SJCRH30 (cell line): ENCODE measurements at regions not wholly inside any gene's neighbourhood (a gene's known extent, or its start where the extent isn't known, plus 50 kb on each side); places are given as distances from the start of the nearest gene placed in this dataset.
A peak's percentile ranks its signal among the peaks of the same experiment; 100 is the strongest.

Source experiments
- DNase-seq, 2 experiments: peaks; one replicate each; pipeline ENCODE4 v3.0.0-alpha.2; 2015 to 2020
- H3K27ac ChIP-seq: fragments of 250-450 bp; sonication (Bioruptor Pico); 2 replicates; pipeline ENCODE4 v1.5.1; 2020; ENCODE audit warnings: mild to moderate bottlenecking, moderate library complexity
- H3K27me3 ChIP-seq: fragments of 250-450 bp; sonication (Bioruptor Pico); 2 replicates; pipeline ENCODE4 v1.5.1; 2020; ENCODE audit warnings: mild to moderate bottlenecking, moderate library complexity
- H3K36me3 ChIP-seq: fragments of 250-450 bp; sonication (Bioruptor Pico); 2 replicates; pipeline ENCODE4 v1.5.1; 2020; ENCODE audit warnings: mild to moderate bottlenecking, moderate library complexity
- H3K4me1 ChIP-seq: fragments of 250-450 bp; sonication (Bioruptor Pico); 2 replicates; pipeline ENCODE4 v1.5.1; 2020; ENCODE audit warnings: mild to moderate bottlenecking, moderate library complexity
- H3K4me3 ChIP-seq: fragments of 250-450 bp; sonication (Bioruptor Pico); 2 replicates; pipeline ENCODE4 v1.5.1; 2020; ENCODE audit warnings: mild to moderate bottlenecking, moderate library complexity
- H3K9me3 ChIP-seq: fragments of 250-450 bp; sonication (Bioruptor Pico); replicated peaks from 2 replicates; pipeline ENCODE4 v1.5.1; 2020; ENCODE audit warnings: mild to moderate bottlenecking, moderate library complexity

DNA sequence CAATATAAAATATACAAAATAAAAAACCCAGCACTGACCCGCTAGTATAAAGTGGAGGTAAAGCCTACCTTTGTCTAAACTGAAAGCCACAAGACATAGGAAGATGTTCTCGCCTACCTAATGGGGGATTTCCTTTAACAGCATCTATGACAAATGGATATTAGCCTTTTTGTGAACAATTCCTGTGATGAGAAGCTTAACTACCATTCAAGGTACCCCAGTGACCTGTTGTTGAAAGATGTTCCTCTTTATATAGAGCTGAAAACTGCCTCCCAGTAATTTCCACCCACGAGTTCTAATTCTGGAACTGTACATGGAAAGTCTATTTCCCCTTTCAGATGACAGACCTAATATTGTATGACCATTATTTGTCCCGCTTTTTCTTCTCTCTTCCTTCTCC lies 109.8 kb upstream of the RASGRP1 start:
- no peak overlapping the region for H3K27ac ChIP-seq
- H3K4me1 ChIP-seq: no peaks in the 10 kb centered on the region
- H3K36me3 ChIP-seq: no peaks in the 10 kb centered on the region
- DNase-seq: no peak
- no peak overlapping the region for H3K4me3 ChIP-seq
- peaks cover 5% of the 10 kb centered on the region; the same call in 1 of the 2 replicates for H3K27me3 ChIP-seq
- H3K9me3 ChIP-seq: no peaks in the 10 kb centered on the region

DNA sequence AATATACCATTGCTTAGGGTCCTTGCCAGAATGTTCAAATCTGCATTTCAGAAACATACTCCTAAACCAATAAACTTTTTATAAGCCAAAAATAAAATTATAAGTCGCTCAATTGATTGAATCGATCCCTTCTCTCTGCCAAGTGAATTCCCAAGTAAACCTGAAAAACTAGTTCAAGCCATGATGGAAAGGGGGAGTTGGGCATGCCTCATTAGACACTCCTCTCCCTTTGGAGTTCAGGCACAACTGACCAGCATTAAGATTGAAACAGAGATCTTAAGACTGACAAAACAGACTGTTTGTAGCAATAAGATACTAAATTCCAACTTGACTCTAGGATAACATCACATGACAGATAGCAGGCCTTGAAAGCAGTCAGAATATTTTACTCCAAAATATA lies 113.7 kb upstream of the RASGRP1 start:
- H3K27ac ChIP-seq: no peak overlapping the region
- H3K4me3 ChIP-seq: no peak overlapping the region
- H3K4me1 ChIP-seq: no peaks in the 10 kb centered on the region
- no peaks in the 10 kb centered on the region for H3K36me3 ChIP-seq
- DNase-seq: no peak
- H3K27me3 ChIP-seq: peaks cover 5% of the 10 kb centered on the region; the same call in 1 of the 2 replicates
- no peaks in the 10 kb centered on the region for H3K9me3 ChIP-seq

DNA sequence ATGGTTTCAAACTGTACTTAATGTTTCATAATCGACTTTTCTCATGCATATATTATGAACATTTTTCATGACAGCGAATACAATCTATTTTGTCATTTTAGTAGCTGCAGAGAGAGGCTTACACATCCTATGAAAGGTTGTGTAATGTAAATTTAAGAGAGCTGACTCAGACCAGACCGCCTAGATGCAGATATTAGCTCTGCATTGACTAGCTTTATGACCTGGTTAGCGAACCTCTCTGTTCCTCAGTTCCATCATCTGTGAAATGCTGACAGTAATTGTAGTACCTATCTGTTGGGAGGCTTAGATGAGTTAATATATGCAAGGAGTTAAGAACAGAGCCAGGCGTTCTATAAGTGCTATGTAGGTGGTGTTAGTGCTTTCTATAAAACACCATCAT lies 116.2 kb upstream of the RASGRP1 start:
- H3K36me3 ChIP-seq: no peaks in the 10 kb centered on the region
- no peak overlapping the region for H3K27ac ChIP-seq
- H3K4me1 ChIP-seq: no peaks in the 10 kb centered on the region
- no peaks in the 10 kb centered on the region; the same call in 1 of the 2 replicates for H3K27me3 ChIP-seq
- H3K9me3 ChIP-seq: no peaks in the 10 kb centered on the region
- DNase-seq: no peak
- no peak overlapping the region for H3K4me3 ChIP-seq

DNA sequence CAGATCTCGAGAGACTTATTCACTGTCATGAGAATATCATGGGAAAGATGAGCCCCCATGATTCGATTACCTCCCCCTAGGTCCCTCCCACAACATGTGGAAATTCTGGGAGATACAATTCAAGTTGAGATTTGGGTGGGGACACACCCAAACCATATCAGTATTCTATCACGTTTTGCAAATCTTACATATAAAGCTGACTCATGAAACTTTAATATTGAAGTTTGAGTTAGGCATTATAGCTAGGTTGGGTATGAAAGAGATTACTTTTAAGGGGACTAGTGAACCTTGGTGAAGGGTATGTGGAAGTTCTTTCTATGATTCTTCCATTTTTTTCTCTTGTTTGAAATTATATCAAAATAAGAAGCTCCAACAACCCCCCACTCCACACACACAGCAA lies 117.7 kb upstream of the RASGRP1 start:
- no peak overlapping the region for H3K27ac ChIP-seq
- H3K4me1 ChIP-seq: no peaks in the 10 kb centered on the region
- H3K4me3 ChIP-seq: no peak overlapping the region
- H3K36me3 ChIP-seq: no peaks in the 10 kb centered on the region
- no peaks in the 10 kb centered on the region for H3K9me3 ChIP-seq
- no peak for DNase-seq
- peaks cover 3% of the 10 kb centered on the region; the same call in 1 of the 2 replicates for H3K27me3 ChIP-seq

DNA sequence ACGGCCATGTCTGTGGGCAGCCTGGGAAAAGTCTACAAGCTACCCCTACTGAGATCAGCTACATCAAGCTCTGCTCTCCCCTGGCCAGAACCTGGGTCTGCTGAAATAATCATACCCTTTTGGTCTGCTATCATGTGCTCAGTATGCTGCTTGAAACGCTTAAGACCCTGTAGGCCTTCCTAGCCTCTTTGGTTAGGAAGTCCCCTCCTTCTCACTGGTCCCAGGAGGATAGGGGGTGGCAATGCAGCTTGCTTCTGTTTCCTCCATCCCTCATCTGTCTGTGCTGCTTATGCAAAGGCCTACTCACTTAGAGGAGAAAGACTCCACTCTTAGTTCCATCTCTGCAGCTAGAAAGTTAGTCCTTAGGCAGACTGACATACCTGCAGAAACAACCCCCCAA lies 118.2 kb upstream of the RASGRP1 start:
- Histone ChIP-seq H3K27ac (no peak overlapping the region), H3K4me3 (no peak overlapping the region), H3K4me1 (no peaks in the 10 kb centered on the region), H3K27me3 (peaks cover 3% of the 10 kb centered on the region; the same call in 1 of the 2 replicates), H3K36me3 (no peaks in the 10 kb centered on the region), H3K9me3 (no peaks in the 10 kb centered on the region)
- DNase-seq: no peak

DNA sequence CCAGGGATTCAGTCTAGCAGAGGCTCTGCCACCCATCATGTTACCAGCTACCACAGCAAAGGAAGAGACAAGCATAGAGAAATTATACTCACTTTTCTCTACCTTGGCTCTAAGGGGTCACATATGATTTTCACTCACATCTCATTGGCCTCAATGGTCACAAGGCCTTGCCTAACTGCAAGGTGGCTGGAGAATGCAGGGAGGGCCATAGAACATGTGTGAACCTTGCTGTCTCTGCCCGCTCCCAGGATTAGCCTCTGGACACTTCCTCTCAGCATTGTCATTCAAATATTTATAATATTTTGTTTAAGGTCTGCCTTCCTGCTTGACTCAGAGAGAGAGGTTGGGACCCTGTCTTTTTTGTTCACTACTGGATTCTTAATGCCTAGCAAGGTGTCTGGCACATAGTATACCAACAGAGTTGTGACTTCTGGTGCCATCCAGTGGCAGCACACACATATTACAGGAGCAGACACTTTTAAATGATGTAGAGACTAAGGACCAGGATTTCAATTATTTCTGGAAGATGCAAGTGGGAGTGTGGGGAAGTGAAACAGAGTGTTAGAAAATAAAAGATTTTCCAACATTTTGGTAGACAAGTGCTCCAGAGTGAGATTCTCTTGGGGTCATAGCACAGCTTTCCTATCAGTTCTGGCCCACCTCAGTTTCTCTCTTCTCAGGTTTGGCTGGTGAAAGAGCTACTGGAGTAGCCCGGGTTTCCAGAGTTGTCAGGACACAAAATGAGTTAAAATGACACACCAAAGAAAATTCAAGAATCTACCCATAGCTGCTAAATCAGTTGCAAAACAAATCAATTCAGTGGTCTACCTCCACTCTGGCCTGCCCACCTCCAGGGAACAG lies 119.0 kb upstream of the RASGRP1 start:
- Histone ChIP-seq H3K9me3 (no peaks in the 10 kb centered on the region), H3K4me1 (no peaks in the 10 kb centered on the region), H3K27ac (no peak overlapping the region), H3K36me3 (no peaks in the 10 kb centered on the region), H3K27me3 (peaks cover 3% of the 10 kb centered on the region; the same call in 1 of the 2 replicates), H3K4me3 (no peak overlapping the region)
- peak; percentile 38 to 74 for DNase-seq

DNA sequence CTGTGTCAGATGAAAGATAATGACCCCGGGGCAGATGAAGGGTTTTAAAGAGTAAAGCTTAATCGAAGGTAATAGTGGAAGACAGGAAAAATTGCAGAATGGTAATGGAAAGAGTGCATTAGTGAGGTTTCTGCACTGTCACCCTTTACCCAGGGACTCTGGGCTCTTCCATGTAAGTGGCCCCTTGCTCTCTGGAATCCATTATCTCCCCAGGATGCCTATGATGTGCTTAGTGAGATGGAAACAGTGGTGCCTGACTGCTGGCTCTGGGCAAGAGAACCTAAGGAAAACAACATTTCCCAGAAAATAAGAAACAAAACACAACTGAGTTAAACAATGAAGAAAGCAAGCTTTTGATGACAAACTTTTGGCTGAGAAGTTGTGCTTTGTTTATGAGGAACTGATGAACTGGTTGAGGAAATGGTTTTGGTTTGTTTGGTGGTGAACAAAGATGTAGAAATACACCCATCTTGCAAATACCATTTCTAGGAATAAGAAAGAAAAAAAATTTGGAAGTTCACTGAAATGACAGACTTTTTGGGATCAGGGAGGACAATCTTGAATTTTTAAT lies 119.9 kb upstream of the RASGRP1 start:
- no peaks in the 10 kb centered on the region for H3K9me3 ChIP-seq
- H3K27me3 ChIP-seq: peaks cover 3% of the 10 kb centered on the region; the same call in 1 of the 2 replicates
- H3K4me3 ChIP-seq: no peak overlapping the region
- DNase-seq: no peak
- H3K36me3 ChIP-seq: no peaks in the 10 kb centered on the region
- H3K4me1 ChIP-seq: no peaks in the 10 kb centered on the region
- no peak overlapping the region for H3K27ac ChIP-seq

DNA sequence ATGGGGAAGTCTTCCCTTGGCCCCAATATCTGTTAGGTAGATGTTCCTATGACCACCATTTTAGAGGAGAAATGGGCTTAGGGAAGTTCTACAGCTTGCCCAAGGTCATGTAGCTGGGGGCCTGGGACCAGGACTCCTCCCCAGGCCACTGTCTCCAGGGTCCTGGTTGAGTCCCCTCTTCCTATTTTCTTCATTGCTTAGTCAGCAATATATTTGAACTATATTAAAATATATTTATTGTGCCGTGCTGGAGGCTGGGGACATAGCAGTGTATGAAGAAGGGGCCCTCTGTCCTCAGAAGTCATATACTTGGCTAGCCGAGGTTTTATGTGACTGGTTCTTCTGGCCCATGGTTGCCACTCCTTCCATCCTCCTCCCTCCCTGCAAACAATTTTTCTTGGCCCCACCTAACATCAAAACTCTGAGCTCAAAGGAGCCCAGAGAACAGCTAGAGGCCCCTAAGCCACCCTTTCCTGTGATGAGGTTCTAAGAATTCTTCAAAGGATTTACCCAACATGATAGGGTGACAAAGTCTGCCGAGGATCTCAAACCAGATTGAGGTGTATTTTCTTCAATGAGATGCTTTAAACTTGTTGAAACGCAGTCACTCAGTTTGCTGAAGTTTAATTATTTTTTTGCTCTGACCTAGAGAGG lies 121.2 kb upstream of the RASGRP1 start:
- Histone ChIP-seq H3K4me3 (no peak overlapping the region), H3K36me3 (no peaks in the 10 kb centered on the region), H3K27me3 (peaks cover 3% of the 10 kb centered on the region; the same call in 1 of the 2 replicates), H3K27ac (no peak overlapping the region), H3K4me1 (no peaks in the 10 kb centered on the region), H3K9me3 (no peaks in the 10 kb centered on the region)
- DNase-seq: no peak

DNA sequence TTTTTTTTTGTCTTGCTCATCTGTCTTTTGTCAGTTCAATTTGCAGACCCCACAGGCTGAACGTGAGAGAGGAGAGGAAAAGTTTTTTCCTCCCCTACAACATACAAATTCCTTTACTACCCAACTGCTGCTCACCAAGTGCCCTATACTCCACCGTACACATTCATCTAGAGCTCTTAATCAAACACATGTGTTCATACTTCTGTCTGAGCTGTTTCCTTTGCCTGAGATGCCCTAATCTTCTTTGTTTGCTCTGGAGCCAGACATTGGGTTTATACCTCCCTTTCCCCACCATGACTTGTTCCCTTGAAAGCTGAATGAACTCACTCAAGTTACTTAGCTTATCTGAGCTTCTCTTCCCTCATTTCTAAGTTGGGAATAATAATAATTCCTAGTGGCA lies 122.7 kb upstream of the RASGRP1 start:
- DNase-seq: no peak

DNA sequence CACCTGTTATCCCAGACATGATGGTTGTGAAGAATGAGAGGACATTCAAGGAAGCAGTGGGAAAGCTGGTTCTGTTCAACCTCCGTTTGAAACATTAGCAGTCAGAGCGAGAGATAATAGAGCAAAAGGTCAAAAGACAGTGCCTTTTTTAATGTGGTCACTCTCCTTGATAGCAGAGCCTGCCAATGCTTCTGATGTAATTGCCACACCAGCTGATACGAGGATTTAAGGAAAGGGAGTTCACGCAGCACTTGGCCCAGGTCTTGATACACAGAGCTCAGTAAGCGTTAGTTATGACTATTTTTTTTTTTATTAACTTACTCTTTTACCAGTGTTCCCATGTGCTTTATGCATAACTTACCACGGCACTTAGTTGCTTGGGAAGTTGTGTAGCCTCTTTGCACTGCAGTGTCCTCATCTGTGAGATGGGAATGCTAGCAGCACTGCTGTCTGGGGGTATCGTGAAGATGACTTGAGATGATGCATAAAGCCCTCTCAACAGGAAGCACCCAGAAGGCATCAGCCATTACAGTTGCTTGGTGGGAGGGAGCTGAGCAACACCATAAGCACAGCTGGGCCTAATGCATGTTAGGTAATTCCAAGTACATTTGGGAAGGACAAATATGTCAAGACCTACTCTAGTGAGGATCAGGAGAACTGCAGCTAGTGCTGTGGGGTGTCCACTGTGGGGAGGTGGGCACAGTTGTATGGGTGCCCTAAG lies 123.3 kb upstream of the RASGRP1 start:
- Histone ChIP-seq H3K36me3 (no peaks in the 10 kb centered on the region), H3K27me3 (0 out of 2 replicates have a peak, but pooled peaks cover 3% of the 10 kb centered on the region), H3K4me1 (no peaks in the 10 kb centered on the region), H3K27ac (no peak overlapping the region), H3K9me3 (no peaks in the 10 kb centered on the region), H3K4me3 (no peak overlapping the region)
- no peak for DNase-seq

More for the DNA sequence above, 122.7 kb upstream of the RASGRP1 start:
- H3K36me3 ChIP-seq: no peaks in the 10 kb centered on the region
- no peak overlapping the region for H3K4me3 ChIP-seq
- no peaks in the 10 kb centered on the region for H3K4me1 ChIP-seq
- no peaks in the 10 kb centered on the region for H3K9me3 ChIP-seq
- no peak overlapping the region for H3K27ac ChIP-seq
- 0 out of 2 replicates have a peak, but pooled peaks cover 3% of the 10 kb centered on the region for H3K27me3 ChIP-seq

DNA sequence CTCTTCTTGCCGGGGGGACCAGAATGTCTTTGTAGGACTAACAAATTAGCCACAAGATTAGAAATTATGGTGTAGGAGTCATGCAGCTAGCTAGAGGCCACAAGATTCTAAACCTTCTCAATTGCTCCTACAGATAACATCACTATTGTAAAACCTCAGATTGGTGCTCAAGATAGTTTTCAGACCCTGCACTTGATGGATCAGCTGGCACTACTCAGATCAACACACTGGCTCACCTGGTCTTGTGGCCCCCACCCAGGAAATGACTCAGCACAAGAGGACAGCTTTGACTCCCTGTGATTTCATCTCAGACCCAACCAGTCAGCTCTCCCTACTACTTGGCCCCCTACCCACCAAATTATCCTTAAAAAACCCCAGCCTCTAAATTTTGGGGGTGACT lies 124.1 kb upstream of the RASGRP1 start:
- H3K9me3 ChIP-seq: no peaks in the 10 kb centered on the region
- DNase-seq: no peak
- no peaks in the 10 kb centered on the region for H3K36me3 ChIP-seq
- H3K27ac ChIP-seq: no peak overlapping the region
- no peak overlapping the region for H3K4me3 ChIP-seq
- H3K27me3 ChIP-seq: 0 out of 2 replicates have a peak, but pooled peaks cover 3% of the 10 kb centered on the region
- H3K4me1 ChIP-seq: no peaks in the 10 kb centered on the region

DNA sequence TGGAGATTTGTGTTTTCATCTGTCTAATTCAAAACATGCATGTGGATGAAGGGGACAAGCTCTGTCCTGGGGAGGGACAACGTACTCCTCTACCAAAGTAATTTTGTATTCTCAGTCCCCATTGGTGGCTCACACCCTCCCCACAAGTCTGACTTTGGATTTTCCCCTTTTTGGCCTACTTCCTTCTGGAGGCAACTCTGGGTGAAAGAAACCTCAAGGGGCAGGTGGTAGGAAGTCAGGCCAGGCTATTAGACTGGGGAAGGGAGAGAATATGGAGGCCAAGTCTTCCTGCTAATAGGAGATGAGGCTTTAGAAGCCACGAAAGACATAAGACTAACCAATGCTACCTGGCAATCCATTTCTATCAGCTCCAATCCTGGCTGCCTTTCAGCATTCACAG lies 124.9 kb upstream of the RASGRP1 start:
- no peaks in the 10 kb centered on the region for H3K4me1 ChIP-seq
- H3K9me3 ChIP-seq: no peaks in the 10 kb centered on the region
- no peaks in the 10 kb centered on the region for H3K36me3 ChIP-seq
- no peak for DNase-seq
- 0 out of 2 replicates have a peak, but pooled peaks cover 4% of the 10 kb centered on the region for H3K27me3 ChIP-seq
- no peak overlapping the region for H3K4me3 ChIP-seq
- H3K27ac ChIP-seq: no peak overlapping the region

DNA sequence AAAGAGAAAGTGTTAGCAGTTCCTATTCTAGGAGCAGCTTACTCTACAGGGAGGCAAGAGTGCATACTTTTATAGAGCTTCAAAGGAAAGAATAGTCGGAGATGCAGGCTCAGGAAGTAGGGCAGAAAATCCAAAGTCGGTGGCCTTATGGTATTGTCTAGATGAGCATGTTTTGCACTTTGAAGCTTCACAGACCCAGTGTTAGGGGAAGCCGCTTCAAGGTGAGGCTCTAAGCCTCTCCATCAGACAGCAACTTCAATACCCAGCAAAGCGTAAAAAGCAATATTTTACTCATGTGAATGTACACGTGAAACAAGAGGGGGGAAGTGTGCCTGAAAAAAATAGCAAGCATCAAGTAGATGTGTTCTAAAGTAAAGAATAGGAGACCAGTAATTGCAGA lies 125.6 kb upstream of the RASGRP1 start:
- 0 out of 2 replicates have a peak, but pooled peaks cover 6% of the 10 kb centered on the region for H3K27me3 ChIP-seq

DNA sequence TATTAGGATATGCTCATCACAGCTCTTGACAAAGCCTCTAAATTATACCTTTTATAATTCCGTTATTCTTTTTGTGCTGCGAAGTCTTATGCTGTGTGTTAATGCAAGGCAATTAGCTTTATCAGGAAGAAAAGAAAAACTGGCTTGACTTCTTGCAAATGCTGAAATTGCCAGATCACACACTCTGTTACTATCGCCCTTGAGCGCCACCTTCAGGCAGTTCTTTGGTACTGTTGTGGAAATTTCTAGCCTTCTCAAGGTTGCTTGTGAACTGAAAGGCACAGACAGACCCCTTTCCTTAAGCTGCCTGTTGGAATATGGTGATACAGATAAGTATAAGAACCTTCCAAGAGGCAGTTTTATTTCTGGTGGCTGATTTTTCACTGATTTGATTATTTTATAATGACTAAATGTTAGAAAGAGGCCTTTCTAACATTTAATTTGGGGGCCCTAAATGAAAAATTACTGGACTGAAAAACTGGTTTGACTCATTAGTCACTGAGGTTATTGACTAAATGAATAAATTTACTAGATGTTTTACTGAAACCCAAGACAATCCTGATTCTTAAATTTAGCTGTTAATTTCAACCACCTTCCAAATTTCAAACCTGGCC lies 126.2 kb upstream of the RASGRP1 start:
- Histone ChIP-seq H3K27me3 (0 out of 2 replicates have a peak, but pooled peaks cover 6% of the 10 kb centered on the region), H3K4me3 (no peak overlapping the region), H3K27ac (no peak overlapping the region), H3K9me3 (no peaks in the 10 kb centered on the region), H3K4me1 (no peaks in the 10 kb centered on the region), H3K36me3 (no peaks in the 10 kb centered on the region)
- DNase-seq: peak; percentile 53 to 88

More for the DNA sequence above, 125.6 kb upstream of the RASGRP1 start:
- no peaks in the 10 kb centered on the region for H3K36me3 ChIP-seq
- no peak overlapping the region for H3K27ac ChIP-seq
- H3K4me3 ChIP-seq: no peak overlapping the region
- no peaks in the 10 kb centered on the region for H3K9me3 ChIP-seq
- no peaks in the 10 kb centered on the region for H3K4me1 ChIP-seq
- no peak for DNase-seq
